Lower leg skin (tissue), 3 donors: ENCODE measurements at regions not wholly inside any gene's neighbourhood (a gene's known extent, or its start where the extent isn't known, plus 50 kb on each side); places are given as distances from the start of the nearest gene placed in this dataset.

Source experiments
- POLR2A ChIP-seq, 2 donors: fragments of 450-650 bp; IDR thresholded peaks; one replicate each; pipeline ENCODE4 v1.6.1; 2016 to 2017; ENCODE audit warnings: antibody characterized with exemption in 2 of 2, mild to moderate bottlenecking in 1 of 2, moderate library complexity in 1 of 2
- TF ChIP-seq, protein P1 (sequence below), 3 donors: fragments of 450-650 bp; IDR thresholded peaks; one replicate each; pipeline ENCODE4 v1.5.1; 2016; ENCODE audit warnings: antibody characterized with exemption in 3 of 3, mild to moderate bottlenecking in 3 of 3, moderate library complexity in 2 of 3

DNA sequence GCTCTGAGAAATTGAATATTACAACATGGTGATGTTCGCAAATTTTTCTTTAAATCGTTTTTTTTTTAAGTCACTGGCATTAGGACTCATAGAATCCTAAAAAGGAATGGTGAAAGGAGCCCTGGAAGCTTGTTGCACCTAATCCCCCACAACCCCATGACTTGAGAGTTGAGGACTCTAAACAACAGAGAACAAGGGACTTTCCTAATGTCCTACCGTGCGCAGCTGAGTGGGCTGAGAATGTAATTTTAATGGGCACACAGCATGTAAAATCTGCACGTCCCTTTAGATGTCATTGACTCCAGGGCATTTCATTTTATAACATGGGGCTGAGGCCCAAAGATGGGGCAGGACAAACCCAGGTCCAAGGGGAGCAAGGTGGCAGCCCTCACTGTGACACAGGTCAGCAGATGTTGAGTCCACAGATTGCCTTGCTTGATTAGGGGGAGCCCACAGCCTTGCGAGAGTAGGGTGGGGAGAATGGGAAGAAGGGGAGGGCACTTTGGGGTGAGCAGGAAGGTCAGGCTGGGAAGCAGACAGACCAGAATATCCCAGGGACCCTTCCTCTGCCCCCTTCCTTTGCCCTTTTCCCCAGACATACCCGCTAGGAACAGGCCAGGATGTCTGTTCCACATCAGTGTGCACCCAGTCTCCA, 208.4 kb upstream of the ZMIZ1 start:
- TF ChIP-seq, protein P1, sequence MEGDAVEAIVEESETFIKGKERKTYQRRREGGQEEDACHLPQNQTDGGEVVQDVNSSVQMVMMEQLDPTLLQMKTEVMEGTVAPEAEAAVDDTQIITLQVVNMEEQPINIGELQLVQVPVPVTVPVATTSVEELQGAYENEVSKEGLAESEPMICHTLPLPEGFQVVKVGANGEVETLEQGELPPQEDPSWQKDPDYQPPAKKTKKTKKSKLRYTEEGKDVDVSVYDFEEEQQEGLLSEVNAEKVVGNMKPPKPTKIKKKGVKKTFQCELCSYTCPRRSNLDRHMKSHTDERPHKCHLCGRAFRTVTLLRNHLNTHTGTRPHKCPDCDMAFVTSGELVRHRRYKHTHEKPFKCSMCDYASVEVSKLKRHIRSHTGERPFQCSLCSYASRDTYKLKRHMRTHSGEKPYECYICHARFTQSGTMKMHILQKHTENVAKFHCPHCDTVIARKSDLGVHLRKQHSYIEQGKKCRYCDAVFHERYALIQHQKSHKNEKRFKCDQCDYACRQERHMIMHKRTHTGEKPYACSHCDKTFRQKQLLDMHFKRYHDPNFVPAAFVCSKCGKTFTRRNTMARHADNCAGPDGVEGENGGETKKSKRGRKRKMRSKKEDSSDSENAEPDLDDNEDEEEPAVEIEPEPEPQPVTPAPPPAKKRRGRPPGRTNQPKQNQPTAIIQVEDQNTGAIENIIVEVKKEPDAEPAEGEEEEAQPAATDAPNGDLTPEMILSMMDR (IDR thresholded peaks at IDR 0.05): no peak
- TF ChIP-seq POLR2A (IDR thresholded peaks at IDR 0.05): no peak
